Uterus (tissue), 2 donors: ENCODE measurements at regions not wholly inside any gene's neighbourhood (a gene's known extent, or its start where the extent isn't known, plus 50 kb on each side); places are given as distances from the start of the nearest gene placed in this dataset.

Source experiments
- CTCF ChIP-seq, 4 experiments: fragments of 200-600 bp in 2 of 4; fragments of 450-650 bp in 2 of 4; sonication (generic) in 2 of 4; IDR thresholded peaks; one replicate each; pipeline ENCODE4 v1.5.1; 2016 to 2019; ENCODE audit warnings: antibody characterized with exemption in 4 of 4, mild to moderate bottlenecking in 2 of 4, moderate library complexity in 1 of 4
- POLR2A ChIP-seq, 2 donors: fragments of 450-650 bp; IDR thresholded peaks; one replicate each; pipeline ENCODE4 v1.6.1; 2016; ENCODE audit warnings: antibody characterized with exemption in 2 of 2, mild to moderate bottlenecking in 1 of 2, moderate library complexity in 1 of 2

DNA sequence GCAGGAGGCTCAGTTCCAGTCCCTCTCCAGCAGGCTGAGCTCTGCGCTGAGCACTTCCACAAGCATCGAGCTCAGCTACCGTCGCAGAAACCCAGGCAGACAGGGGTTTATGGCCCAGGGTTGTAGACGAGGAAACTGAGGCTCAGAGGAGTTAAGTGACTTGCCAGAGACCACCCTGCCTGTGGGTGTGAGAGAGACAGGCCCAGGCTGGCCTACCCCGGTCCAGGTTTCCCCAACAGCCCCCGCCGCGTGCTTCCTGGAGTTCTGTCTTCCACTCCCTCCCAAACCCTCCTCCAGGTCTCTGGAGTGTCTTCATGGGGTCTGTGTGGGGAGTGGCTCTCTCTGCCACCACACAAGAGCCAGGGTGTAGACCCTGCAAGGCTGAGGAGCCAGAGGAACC lies 615.9 kb downstream of the PTPRU start:
- TF ChIP-seq CTCF (IDR thresholded peaks at IDR 0.05) (no peak), POLR2A (IDR thresholded peaks at IDR 0.05) (no peak)
